Middle frontal gyrus (tissue), 1 donor: ENCODE measurements at regions not wholly inside any gene's neighbourhood (a gene's known extent, or its start where the extent isn't known, plus 50 kb on each side); places are given as distances from the start of the nearest gene placed in this dataset.

Source experiments
- DNase-seq: peaks from one replicate; pipeline ENCODE4 v3.0.0-alpha.2; 2015; ENCODE audit warnings: low spot score; ENCODE audit errors: extremely low spot score

DNA sequence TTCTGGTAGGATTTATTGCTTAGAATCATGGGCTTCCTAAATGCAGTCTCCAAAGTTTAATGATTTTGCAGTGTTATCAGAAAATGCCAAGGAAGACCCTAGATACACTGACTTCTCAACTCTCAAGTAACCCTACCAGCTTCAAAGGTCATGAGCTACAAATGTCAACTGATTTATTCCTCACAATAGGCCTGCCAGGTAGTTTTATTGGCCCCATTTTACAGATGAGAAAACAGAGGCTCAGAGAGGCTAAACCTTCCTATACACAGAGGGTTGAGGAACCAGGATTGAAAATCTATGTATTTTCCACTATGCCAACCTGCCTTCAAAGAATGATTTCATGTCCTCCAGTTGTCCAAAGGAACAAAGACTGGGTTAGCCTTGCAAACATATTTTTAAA, 384.4 kb upstream of the POU3F1 start:
- DNase-seq, result no peak

DNA sequence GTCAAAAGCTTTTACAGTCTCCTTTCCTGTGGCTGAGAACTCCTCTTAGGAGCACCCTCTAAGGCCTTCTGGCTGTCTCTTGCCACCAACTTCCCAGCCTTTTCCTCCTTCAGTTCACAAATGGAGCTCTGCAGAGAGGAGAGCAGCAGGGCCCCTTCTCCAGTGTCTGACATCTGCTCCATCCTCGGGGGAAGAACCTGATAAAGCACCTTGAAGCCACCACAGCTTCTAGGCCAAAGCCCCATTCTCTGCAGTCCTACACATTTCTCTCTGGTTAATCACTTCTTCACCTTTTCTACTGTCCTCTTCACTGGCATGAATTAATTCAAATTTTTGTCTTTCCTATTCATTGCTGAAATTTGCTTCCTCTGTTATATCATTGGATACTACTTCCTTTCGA, 378.1 kb upstream of the POU3F1 start:
- DNase-seq, result no peak

DNA sequence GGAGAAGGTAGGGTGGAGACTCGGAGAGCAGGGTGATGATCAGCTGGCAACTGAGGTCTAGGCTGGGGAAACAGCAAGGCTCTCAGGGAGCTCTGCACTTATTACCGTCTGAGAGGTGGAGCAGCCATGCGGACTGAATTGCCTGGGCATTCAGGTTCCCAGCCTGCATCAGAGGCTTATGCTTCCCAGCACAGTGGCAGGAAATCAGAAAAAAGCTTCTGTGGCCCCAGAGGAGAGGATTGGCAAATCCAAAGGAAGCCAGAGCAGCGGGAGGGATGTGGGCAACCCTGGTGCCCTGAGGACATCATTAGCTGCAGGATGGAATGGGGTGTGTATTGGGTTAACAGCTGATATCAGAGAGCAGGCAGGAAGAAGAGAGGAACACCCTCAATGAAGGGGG, 374.1 kb upstream of the POU3F1 start:
- DNase-seq, result no peak

DNA sequence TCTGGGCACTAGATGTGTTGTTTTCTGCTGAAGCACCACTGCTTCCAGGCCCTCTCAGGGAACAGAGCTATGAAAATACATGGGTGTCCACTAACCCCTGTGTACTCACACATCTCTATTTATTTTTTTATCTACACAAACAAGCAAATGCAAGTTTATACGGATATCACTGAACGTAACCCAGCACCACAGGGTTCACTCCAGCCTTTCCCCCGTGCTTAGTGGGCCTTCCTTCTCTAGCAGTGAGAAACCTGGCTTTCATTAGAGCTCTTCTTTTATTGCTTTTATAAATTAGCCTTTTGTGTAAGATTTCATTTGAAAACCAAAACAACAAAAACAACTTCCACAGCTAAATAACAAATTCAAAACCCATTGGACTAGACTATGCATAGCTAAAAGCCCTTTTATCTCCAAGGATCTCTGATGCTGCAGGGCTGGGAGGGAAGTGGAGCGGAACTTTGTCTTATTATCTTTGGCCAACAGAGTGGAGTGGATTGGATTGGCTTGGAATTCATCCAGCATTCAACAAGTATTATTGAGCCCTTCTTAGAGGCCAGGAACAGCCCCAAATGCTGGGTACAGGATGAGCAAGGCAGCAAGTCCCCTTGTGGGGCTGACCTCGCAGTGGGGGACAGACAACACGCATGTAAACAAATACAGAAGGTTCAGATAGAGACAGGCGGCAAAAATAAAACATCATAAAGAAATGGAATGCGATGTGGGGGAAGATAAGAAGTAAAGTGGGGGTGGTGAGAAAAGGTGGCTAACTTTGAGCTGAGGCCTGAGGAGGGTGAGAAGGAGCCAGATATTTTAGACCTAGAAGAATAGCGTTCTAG, 371.8 kb upstream of the POU3F1 start:
- peak; percentile 6 for DNase-seq

DNA sequence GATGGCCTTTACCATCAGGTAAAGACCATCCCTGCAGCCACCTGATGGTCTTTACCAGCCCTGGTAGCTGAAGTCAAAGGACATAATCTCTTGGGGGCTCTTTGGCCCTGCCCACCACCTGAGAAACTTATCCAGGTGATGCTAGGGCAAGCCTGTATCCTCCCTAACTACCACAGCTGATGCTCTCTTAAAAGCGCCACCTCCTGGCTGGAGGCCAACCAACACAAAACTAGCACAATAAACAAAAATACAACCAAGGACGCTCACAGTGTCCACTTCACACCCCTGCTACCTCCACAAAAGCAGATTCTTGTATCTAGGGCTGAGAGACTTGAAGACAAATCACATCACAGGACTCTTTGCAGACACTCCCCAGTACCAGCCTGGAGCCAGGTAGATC, 357.1 kb upstream of the POU3F1 start:
- no peak for DNase-seq

DNA sequence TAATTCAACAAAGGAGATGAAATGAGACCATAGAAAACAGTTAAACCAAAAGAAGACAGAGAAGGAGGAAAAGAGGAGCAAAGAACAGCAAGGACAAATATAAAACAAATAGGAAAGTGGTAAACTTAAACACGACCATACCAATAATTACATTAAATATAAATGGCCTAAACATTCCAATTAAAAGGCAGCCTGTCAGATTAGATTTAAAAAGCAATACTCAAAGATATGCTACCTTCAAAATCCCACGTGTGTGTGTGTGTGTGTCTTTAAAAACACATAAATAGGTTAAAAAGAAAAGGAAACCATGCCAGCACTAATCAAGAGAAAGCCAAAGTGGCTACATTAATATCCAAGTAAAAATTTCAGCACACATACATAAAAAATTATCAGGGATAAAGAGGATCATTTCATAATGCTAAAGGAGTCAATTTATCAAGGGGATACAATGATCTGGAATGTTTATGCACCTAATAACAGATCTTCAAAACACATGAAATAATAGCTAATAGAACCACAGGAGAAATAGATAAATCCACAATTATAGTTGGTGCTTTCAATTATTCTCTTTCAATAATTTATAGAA, 355.7 kb upstream of the POU3F1 start:
- DNase-seq, result no peak

DNA sequence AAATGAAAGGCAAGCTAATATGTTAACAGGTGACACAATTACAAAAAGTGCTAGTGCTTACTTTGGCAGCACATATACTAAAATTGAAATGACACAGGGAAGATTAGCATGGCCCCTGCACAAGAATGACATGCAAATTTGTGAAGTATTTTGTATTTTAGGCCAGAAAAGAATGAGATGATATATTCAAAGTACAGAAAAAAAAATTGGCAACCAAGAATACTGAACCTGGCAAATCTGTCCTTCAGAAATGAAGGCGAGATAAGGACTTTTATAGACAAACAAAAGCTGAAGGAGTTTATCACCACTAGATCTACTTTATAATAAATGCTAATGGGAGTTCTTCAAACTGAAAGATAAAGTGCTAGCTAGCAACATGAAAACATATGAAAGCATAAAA, 350.0 kb upstream of the POU3F1 start:
- no peak for DNase-seq

DNA sequence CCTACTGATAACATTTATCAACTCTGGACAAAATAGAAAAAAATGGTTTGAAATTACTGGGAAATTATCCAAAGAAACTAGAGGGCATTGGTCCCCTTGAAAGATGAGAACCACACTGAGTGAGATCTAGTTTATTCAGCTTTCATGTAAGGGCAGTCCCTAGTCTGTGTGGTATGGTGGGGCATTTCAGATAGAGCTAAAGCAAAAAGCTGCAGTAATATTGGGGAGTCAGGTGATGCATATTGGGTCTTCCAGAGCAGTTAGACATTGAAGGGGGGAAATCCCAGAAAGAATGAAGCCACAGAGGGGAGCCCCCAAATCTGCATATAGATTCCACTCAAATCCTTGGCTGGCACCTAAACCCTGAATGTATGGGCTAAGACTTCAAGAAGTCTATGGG, 347.7 kb upstream of the POU3F1 start:
- DNase-seq, result no peak

DNA sequence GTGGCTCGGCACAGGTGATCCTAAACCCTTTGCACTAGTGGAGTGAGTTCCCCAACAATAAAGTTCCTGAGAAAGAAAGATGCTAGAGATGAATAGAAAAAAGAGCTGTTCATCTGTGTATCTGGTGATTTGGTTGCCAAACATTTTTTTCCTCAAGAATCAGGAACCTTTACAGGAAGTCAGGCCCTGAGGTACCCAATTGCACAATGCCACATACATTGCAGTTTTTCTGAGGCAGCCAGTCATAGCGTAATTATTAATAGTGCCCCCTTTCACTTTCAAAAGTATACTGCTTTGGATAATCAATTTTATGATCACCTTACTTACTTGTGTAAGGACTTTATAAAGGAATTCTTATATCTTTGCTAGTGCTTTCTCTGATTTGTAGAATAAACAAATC, 346.3 kb upstream of the POU3F1 start:
- no peak for DNase-seq

DNA sequence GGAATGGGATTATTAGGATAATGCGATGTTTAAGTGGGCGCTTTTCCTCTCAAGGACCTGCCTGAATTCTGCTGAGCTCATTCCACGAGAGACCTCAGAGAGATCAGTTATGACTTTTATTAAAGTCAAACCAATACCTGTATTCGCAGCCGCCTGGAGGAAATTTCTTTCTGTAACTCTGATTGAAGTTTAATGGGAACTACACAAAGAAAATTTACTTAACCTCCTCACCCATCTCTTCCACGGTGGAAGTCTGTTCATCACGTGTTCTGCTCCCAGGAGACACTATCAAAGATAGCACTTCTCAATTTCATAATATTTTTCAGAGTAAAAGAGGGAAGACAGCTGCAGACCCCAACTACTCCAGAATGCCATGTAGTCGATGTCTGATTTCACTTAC, 334.7 kb upstream of the POU3F1 start:
- DNase-seq, result no peak

DNA sequence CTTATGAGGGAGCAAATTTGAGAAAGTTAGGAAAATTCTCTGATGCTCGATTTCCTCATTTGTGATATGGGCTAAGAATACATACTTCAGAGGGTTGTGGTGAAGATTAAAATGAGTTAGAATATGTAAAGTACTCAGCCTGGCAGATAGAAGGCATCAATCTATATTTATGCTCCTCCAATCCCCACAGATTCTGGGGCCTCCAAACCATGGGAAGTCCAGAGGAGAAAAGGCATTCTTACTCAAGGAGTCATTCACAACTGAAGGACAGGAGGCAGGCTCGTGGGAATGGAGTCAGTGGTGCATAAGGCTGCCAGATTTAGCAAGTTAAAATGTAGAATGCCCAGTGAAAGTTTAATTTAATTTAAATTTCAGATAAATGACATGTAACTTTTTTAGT, 330.0 kb upstream of the POU3F1 start:
- DNase-seq, result no peak

DNA sequence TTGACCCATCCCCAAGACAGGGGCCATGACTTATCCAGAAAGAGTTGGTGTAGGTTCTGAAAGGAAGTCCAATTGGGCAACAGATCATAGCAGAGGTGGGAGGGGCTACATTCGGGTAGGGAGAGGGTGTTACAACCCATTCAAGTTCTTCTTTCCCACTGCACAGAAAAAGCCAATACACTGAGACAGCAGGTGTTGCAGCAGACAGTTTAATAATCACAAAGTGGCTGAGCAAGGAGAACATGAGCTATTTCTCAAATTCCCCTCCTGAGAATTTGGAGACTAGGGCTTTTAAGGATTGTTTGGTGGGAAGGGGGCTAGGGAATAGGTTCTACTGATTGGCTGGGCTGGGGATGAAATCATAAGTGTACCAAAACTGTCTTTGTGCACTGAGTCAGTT, 328.4 kb upstream of the POU3F1 start:
- DNase-seq, result no peak

DNA sequence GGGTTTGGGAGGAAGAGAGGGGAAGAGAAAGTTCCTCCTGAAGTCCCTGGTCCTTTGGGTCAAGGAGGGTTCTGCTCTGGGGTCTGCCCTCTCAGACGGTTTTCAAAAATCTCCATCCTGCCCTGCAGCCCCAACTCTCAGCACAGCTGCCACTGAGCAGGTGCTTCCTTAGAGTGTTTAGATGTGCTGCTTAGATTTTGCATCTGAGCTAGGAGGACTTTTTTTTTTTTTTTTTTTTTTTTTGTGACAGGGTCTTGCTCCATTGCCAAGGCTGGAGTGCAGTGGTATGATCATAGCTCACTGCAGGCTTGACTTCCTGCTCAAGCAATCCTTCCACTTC, 324.9 kb upstream of the POU3F1 start:
- no peak for DNase-seq

DNA sequence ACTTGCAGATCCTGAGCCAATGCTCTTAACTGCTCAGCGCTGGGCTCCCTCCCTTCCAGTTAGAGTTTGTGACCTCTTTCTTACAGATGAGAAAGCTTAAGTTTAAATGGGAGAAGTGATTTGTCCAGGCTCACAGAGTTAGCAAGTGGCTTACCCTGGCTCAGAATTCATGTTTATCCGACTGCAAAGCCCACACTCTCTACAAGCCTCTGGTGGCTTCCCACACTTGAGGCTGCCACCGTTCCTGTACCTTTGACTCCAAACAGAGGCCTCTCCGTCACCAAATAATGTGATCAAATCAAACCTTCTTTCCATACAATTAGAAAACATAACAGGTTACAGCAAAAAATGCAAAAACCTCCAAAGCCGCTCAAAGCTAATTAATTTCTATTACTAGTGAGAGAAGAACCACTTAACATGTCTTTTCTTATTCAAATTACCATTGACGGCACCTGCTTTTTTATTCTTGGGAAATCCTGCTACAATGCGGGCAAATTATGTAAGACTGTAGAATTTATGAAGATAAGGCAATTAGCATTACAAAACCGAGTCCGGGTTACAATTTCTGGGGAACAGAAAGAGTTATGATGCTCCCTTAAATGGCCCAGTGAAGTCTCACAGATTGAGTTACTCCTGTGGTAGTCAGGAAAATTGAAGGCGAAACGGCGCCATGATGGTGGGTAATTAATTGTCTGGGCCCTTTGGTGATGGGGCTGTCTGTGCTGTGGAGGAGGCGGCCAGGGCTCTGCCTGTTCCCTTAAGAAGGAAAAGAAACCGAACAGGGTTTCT, 324.3 kb upstream of the POU3F1 start:
- DNase-seq, result no peak

DNA sequence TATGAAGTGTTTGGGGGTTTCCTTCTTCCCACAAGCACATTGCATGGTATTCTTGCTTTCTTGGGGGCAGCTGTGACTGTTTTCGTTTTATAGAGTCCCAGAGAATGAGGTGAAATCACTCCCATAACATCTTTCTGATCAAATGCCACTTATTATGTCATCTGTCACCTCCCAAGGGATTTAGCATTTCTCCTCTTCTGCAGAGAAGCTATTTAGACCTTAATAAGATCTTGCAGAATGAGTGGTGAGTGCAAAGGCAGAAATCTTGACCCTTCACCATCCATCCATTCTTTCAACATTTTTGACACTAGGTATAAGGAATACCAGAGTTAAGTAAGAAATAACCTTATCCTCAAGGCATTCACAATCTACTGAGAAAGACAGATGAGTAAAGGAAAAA, 318.6 kb upstream of the POU3F1 start:
- DNase-seq, result no peak

DNA sequence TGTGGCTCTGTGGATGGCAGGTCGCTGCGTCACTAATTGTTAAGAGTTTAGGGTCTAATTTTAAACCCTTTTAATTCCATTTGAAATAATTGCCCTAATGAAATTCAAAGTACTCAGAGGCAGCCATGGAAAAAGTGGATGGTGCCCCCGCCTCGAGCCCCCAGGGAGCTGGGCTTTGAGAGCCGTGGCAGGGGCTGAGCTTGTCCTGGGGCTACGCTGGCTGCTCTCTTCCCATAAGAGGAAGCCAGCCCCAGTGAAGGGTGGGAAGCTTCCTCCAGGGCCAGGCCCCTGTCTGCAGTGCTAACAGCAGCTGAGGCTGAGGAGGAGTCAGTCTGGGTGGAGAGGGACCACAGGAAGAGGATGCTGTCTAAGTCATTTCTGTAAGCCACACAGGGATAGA, 315.0 kb upstream of the POU3F1 start:
- DNase-seq, result no peak

DNA sequence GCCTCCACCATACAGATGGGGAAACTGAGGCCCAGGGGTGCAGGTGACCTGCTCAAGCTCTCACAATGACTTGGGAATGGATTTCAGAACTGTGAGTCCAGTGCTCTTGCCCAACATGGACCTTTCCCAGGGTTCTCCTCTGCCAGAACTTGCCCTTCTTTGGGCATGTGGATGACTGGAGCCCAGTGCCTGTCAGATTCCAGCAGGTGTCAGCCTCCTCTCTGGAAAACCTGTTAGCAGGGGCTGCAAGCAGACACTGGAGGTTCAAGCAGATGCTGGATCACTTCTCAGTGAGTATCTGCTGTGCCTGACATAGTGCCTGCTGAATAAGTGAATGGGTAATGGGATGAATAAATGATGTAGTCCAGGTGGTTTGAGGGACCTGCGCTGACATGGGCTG, 314.2 kb upstream of the POU3F1 start:
- DNase-seq, result no peak

DNA sequence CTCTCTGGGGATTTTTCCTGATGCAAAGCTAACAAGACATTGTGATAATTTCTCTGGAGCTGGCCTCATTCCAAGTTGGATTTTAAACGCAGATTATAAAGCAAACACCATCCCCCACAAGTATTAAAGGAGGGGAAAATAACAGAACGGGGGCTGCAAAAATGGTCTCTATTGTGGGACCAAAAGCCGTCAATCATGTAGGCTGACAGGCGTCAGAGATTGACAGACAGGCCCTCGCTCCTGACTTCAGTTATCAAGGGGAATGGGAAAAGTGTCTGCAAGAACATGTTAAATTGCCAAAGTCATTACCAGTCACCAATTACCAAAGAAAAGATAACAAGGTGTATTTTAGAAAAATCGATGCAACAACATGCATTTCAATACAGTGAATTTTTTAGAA, 307.4 kb upstream of the POU3F1 start:
- no peak for DNase-seq

DNA sequence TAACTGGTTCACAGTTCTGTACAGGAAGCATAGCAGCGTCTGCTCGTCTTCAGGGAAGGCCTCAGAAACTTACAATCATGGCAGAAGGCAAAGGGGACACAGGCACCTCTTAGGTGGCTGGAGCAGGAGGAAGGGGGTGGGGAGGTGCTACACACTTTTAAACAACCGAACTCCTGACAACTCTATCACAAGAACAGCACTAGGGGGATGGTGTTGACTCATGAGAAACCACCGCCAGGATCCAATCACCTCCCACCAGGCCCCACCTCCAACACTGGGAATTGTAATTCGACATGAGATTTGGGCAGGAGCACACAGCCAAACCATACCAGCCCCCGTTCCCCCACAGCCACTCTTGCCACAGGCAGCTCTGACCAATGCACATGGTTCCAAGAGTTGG, 306.3 kb upstream of the POU3F1 start:
- DNase-seq, result no peak

DNA sequence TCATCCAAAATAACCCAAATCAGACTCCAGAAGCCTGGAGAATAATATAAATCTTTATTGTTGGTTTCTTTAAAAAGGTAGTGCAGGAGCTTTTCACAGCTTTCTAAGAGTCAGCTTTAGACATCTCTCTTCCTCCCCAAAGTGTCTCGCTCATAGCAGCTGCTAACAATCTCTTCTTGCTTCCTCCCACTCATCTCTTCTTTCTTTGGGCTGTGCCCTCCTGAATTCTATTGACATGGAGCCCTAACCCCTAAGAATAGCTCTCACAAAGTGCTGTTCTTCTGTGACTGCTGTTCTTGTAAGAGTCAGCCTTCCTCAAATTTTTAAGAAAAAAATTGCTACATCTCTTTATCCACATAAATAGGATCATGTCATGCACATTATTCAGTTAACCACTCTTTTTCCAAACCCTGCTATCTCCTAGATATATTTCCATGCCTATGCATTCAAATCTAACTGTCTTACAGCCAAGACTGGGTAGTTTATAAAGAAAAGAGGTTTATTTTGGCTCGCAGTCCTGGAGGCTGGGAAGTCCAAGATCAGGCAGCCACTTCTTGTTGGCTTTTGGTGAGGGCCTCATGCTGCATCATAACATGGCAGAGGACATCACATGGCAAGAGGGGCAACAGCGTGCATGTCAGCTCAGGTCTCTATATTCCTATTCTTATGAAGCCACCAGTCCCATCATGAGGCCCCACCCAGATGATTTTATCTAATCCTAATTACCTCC, 301.0 kb upstream of the POU3F1 start:
- no peak for DNase-seq

DNA sequence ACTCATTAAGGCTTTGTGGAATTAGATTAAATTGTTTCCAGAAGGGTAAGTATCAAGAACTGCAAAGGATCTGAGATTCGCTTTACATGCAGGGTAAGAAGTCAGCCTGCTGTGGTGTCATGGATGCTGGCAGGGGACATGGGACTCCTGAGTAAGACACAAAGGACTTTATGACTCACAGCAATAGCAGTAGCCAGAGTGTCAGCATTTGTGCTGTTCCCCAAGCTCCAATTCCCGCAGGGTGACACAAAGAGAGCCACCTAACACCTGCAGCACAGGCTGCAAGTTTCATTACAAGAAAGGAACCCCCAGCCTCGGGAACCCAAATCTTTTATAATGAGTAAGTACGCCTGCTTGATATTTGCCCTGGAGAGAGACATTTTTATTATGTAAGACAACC, 298.1 kb upstream of the POU3F1 start:
- DNase-seq, result no peak

DNA sequence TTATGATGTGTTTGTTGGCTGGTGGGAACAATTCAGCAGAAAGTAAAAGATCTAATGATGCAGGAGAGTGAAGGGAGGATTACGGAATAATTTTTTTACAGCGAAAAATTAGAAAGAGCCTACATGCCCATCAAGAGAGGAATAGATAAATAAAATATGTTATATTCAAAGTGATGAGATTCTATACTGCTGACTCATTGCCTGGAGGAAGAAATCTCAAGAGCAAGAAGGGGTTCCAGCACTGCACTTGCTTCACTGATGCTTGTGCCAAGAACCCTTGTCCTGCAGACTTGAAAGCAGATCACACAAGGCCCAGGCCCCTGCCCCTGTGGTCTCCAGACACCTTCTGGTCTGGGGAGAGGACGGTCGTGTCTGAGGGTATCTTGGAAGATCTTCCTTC, 295.1 kb upstream of the POU3F1 start:
- DNase-seq, result no peak
